ENCODE measurements at regions not wholly inside any gene's neighbourhood (a gene's known extent, or its start where the extent isn't known, plus 50 kb on each side); places are given as distances from the start of the nearest gene placed in this dataset.

DNA sequence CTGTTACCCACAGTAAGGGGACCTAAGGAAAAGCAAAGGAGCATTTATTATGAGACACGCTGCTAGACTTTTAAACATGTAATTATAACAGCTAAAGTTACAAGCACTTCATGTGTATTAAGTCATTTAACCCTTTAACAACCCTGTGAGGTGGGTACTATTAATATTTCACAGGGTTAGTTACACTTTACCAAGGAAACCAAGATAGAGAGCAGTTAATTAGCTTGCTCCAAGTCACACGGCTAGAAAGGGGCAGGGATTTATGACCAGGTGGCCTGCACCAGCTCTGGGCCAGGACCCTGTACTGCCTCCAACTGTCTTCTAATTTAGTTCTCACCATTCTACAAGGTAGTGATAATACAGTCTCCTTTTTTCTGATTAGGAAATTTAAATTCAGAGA lies 74.9 kb downstream of the RPL27A start:
- Mint-ChIP-seq H3K9me3 (0 out of 5 replicates have a peak, but pooled peaks cover 0 to 2% of the 10 kb centered on the region in 2 experiments), H3K4me3 (no peak overlapping the region), H3K36me3 (ENCODE audit: insufficient read depth in 1 of 3, low read depth in 3 of 3) (no peaks in the 10 kb centered on the region), H3K4me1 (no peaks in the 10 kb centered on the region), H3K27ac (no peak overlapping the region; a peak in 1 of 7 replicates), H3K27me3 (ENCODE audit: low read depth) (no peaks in the 10 kb centered on the region)
- Histone ChIP-seq H3T11ph (ENCODE audit: low read length) (no peak overlapping the region), H2BK12ac (ENCODE audit: insufficient read length, low read depth, low read length) (no peak overlapping the region), H4K8ac (replicated peaks; ENCODE audit: insufficient read length, low read depth, low read length) (no peak overlapping the region), H4K5ac (ENCODE audit: insufficient read length, low read depth, low read length) (no peak overlapping the region), H2BK120ac (ENCODE audit: low read depth, low read length, poor library complexity, severe bottlenecking) (no peak overlapping the region), H2BK20ac (ENCODE audit: low read depth, low read length, poor library complexity, severe bottlenecking) (no peak overlapping the region), H3K4ac (ENCODE audit: low read depth, low read length) (no peak overlapping the region), H2AK5ac (ENCODE audit: insufficient read length, low read length) (no peak overlapping the region), H4K91ac (ENCODE audit: insufficient read length, low read depth, low read length) (no peak overlapping the region), H3K23ac (ENCODE audit: insufficient read length, low read depth, low read length) (no peak overlapping the region), H2AFZ (ENCODE audit: low read length) (no peak overlapping the region), H2BK5ac (ENCODE audit: insufficient read length, low read length) (no peak overlapping the region), H3K27ac (ENCODE audit: insufficient read length, low read depth, low read length) (no peak overlapping the region), H3K79me1 (ENCODE audit: insufficient read depth, low read depth, low read length, poor library complexity, severe bottlenecking) (no peaks in the 10 kb centered on the region), H3K9me3 (ENCODE audit: control insufficient read depth, low read depth, low read length) (no peaks in the 10 kb centered on the region), H3K4me1 (ENCODE audit: insufficient read depth, low read length) (no peaks in the 10 kb centered on the region), H3K4me2 (ENCODE audit: insufficient read depth, insufficient read length, low read length) (no peak overlapping the region), H3K56ac (ENCODE audit: insufficient read length, low read depth, low read length) (no peak overlapping the region), H3K14ac (ENCODE audit: insufficient read depth, low read length) (no peak overlapping the region), H3K27me3 (ENCODE audit: insufficient read depth, low read length) (no peaks in the 10 kb centered on the region), H3K9ac (ENCODE audit: extremely low read depth, insufficient read length, low read length) (no peak overlapping the region), H3K79me2 (ENCODE audit: insufficient read depth, low read length) (no peaks in the 10 kb centered on the region), H2BK15ac (ENCODE audit: low read depth, low read length) (no peak overlapping the region), H3K18ac (ENCODE audit: insufficient read length, low read depth, low read length) (no peak overlapping the region), H3K23me2 (ENCODE audit: insufficient read length, low read depth, low read length, poor library complexity, severe bottlenecking) (no peaks in the 10 kb centered on the region), H4K20me1 (ENCODE audit: control insufficient read depth, insufficient read depth, insufficient read length) (no peaks in the 10 kb centered on the region)
- WGBS (ENCODE audit: extremely low coverage, insufficient read length, low lambda C conversion rate): no CpG with 5 or more reads among the region's 2 CpGs
- TF ChIP-seq, protein P1, sequence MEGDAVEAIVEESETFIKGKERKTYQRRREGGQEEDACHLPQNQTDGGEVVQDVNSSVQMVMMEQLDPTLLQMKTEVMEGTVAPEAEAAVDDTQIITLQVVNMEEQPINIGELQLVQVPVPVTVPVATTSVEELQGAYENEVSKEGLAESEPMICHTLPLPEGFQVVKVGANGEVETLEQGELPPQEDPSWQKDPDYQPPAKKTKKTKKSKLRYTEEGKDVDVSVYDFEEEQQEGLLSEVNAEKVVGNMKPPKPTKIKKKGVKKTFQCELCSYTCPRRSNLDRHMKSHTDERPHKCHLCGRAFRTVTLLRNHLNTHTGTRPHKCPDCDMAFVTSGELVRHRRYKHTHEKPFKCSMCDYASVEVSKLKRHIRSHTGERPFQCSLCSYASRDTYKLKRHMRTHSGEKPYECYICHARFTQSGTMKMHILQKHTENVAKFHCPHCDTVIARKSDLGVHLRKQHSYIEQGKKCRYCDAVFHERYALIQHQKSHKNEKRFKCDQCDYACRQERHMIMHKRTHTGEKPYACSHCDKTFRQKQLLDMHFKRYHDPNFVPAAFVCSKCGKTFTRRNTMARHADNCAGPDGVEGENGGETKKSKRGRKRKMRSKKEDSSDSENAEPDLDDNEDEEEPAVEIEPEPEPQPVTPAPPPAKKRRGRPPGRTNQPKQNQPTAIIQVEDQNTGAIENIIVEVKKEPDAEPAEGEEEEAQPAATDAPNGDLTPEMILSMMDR (conservative IDR thresholded peaks at IDR 0.05): no peak
- DNase-seq: no peak

All from H9 (cell line).